ENCODE measurements at regions not wholly inside any gene's neighbourhood (a gene's known extent, or its start where the extent isn't known, plus 50 kb on each side); places are given as distances from the start of the nearest gene placed in this dataset.

GRCh38 chr4:14552119-14552518 is 450.2 kb upstream of the CPEB2 start:
- H3K27me3 ChIP-seq (ENCODE audit: insufficient read depth, insufficient read length): no peaks in the 10 kb centered on the region
- H3K36me3 ChIP-seq (ENCODE audit: insufficient read depth, insufficient read length, low read length): no peaks in the 10 kb centered on the region
- no peak overlapping the region for H3K4me3 ChIP-seq (ENCODE audit: insufficient read length, low read depth)
- no peaks in the 10 kb centered on the region for H3K4me1 ChIP-seq (ENCODE audit: insufficient read depth, insufficient read length)
- TF ChIP-seq YY1 (IDR thresholded peaks at IDR 0.05; ENCODE audit: insufficient read depth, insufficient read length) (no peak), SUZ12 (IDR thresholded peaks at IDR 0.05; ENCODE audit: extremely low read depth, insufficient read depth, insufficient read length) (no peak), ZNF274 (IDR thresholded peaks at IDR 0.05; ENCODE audit: low read depth, low read length) (no peak)
- no peak overlapping the region for H3K9ac ChIP-seq (ENCODE audit: insufficient read length, low read depth)
- DNase-seq (ENCODE audit: low read depth, low spot score): no peak
- H3K9me3 ChIP-seq (ENCODE audit: insufficient read depth, low read length): no peaks in the 10 kb centered on the region

- Histone ChIP-seq H3K27me3 (ENCODE audit: insufficient read depth, insufficient read length) (no peaks in the 10 kb centered on the region), H3K9me3 (ENCODE audit: insufficient read depth, low read length) (no peaks in the 10 kb centered on the region), H3K4me3 (ENCODE audit: insufficient read length, low read depth) (no peak overlapping the region), H3K36me3 (ENCODE audit: insufficient read depth, insufficient read length, low read length) (no peaks in the 10 kb centered on the region), H3K4me1 (ENCODE audit: insufficient read depth, insufficient read length) (no peaks in the 10 kb centered on the region), H3K9ac (ENCODE audit: insufficient read length, low read depth) (no peak overlapping the region)
- TF ChIP-seq ZNF274 (IDR thresholded peaks at IDR 0.05; ENCODE audit: low read depth, low read length): no peak
- DNase-seq (ENCODE audit: low read depth, low spot score): no peak
These were observed 442.6 kb upstream of the CPEB2 start for GRCh38 chr4:14559646-14560045.

DNA sequence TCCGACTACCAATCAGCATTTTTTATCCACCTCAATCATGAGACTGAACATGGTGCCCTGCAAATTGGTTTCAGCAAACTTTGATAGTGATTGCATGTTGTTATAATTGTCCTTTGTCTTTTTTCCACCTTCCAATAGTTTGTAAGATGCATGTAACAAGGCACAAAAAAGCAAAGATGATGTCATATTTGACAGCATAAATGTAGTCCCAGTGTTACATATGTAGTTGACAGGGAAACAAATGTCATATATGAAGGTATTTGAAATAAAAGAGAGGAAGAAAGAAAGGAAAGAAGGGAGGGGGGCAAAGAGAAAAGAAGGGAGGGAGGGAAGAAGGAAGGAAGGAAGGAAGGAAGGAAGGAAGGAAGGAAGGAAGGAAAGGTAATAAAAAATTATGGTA is 441.7 kb upstream of the CPEB2 start:
- TF ChIP-seq YY1 (IDR thresholded peaks at IDR 0.05; ENCODE audit: insufficient read depth, insufficient read length) (no peak), ZNF274 (IDR thresholded peaks at IDR 0.05; ENCODE audit: low read depth, low read length) (no peak), SUZ12 (IDR thresholded peaks at IDR 0.05; ENCODE audit: extremely low read depth, insufficient read depth, insufficient read length) (no peak)
- Histone ChIP-seq H3K36me3 (ENCODE audit: insufficient read depth, insufficient read length, low read length) (no peaks in the 10 kb centered on the region), H3K4me3 (ENCODE audit: insufficient read length, low read depth) (no peak overlapping the region), H3K27me3 (ENCODE audit: insufficient read depth, insufficient read length) (no peaks in the 10 kb centered on the region), H3K9ac (ENCODE audit: insufficient read length, low read depth) (no peak overlapping the region), H3K4me1 (ENCODE audit: insufficient read depth, insufficient read length) (no peaks in the 10 kb centered on the region), H3K9me3 (ENCODE audit: insufficient read depth, low read length) (no peaks in the 10 kb centered on the region)
- no peak for DNase-seq (ENCODE audit: low read depth, low spot score)

GRCh38 chr4:14562901-14563300 is 439.4 kb upstream of the CPEB2 start:
- no peaks in the 10 kb centered on the region for H3K27me3 ChIP-seq (ENCODE audit: insufficient read depth, insufficient read length)
- no peak overlapping the region for H3K9ac ChIP-seq (ENCODE audit: insufficient read length, low read depth)
- TF ChIP-seq YY1 (IDR thresholded peaks at IDR 0.05; ENCODE audit: insufficient read depth, insufficient read length) (no peak), SUZ12 (IDR thresholded peaks at IDR 0.05; ENCODE audit: extremely low read depth, insufficient read depth, insufficient read length) (no peak), ZNF274 (IDR thresholded peaks at IDR 0.05; ENCODE audit: low read depth, low read length) (no peak)
- no peaks in the 10 kb centered on the region for H3K9me3 ChIP-seq (ENCODE audit: insufficient read depth, low read length)
- no peaks in the 10 kb centered on the region for H3K4me1 ChIP-seq (ENCODE audit: insufficient read depth, insufficient read length)
- DNase-seq (ENCODE audit: low read depth, low spot score): no peak
- no peaks in the 10 kb centered on the region for H3K36me3 ChIP-seq (ENCODE audit: insufficient read depth, insufficient read length, low read length)
- H3K4me3 ChIP-seq (ENCODE audit: insufficient read length, low read depth): no peak overlapping the region

GRCh38 chr4:14564281-14564680 is 438.0 kb upstream of the CPEB2 start:
- Histone ChIP-seq H3K27me3 (ENCODE audit: insufficient read depth, insufficient read length) (no peaks in the 10 kb centered on the region), H3K4me1 (ENCODE audit: insufficient read depth, insufficient read length) (no peaks in the 10 kb centered on the region), H3K9me3 (ENCODE audit: insufficient read depth, low read length) (no peaks in the 10 kb centered on the region), H3K36me3 (ENCODE audit: insufficient read depth, insufficient read length, low read length) (no peaks in the 10 kb centered on the region), H3K4me3 (ENCODE audit: insufficient read length, low read depth) (no peak overlapping the region), H3K9ac (ENCODE audit: insufficient read length, low read depth) (no peak overlapping the region)
- TF ChIP-seq SUZ12 (IDR thresholded peaks at IDR 0.05; ENCODE audit: extremely low read depth, insufficient read depth, insufficient read length): no peak
- TF ChIP-seq ZNF274 (IDR thresholded peaks at IDR 0.05; ENCODE audit: low read depth, low read length): no peak
- TF ChIP-seq YY1 (IDR thresholded peaks at IDR 0.05; ENCODE audit: insufficient read depth, insufficient read length): no peak
- DNase-seq (ENCODE audit: low read depth, low spot score): no peak

DNA sequence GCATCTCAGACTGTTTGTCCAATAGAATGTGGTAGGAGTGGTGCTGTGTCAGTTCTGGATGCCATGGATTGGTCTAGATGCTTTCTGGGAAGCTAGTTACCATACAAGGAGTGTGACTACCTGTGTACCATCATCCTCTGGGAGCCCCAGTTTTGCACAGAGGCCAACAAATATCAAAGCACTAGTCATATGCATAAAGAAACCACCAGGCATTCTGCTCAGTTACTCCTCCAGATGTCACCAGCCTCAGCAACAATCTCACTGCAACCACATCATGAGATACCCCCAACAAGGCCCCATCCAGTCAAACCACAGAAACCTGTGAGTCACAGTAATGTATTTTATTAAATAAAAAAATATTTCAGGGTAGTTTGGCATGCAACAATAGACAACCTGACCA is 435.8 kb upstream of the CPEB2 start:
- Histone ChIP-seq H3K27me3 (ENCODE audit: insufficient read depth, insufficient read length) (no peaks in the 10 kb centered on the region), H3K9ac (ENCODE audit: insufficient read length, low read depth) (no peak overlapping the region), H3K9me3 (ENCODE audit: insufficient read depth, low read length) (no peaks in the 10 kb centered on the region), H3K4me3 (ENCODE audit: insufficient read length, low read depth) (no peak overlapping the region), H3K36me3 (ENCODE audit: insufficient read depth, insufficient read length, low read length) (no peaks in the 10 kb centered on the region), H3K4me1 (ENCODE audit: insufficient read depth, insufficient read length) (no peaks in the 10 kb centered on the region)
- DNase-seq (ENCODE audit: low read depth, low spot score): no peak
- TF ChIP-seq SUZ12 (IDR thresholded peaks at IDR 0.05; ENCODE audit: extremely low read depth, insufficient read depth, insufficient read length) (no peak), YY1 (IDR thresholded peaks at IDR 0.05; ENCODE audit: insufficient read depth, insufficient read length) (no peak), ZNF274 (IDR thresholded peaks at IDR 0.05; ENCODE audit: low read depth, low read length) (no peak)

DNA sequence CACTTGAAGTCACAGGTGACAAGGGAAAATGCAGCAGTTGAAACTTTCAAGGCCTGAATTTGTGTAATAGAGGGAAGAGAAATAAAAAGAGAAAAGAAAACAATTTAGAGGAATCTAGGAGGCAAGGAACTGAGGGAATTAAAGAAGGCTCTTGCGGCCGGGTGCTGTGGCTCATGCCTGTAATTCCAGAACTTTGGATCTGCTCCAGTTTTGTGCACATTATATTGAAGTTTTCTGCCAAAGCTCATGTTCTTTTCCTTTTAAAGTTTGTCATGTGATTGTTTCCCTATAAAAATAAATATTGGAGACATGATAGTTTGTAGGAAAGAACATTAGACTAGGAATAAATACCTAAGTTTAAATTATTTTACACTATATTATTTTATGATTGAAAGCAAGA is 433.9 kb upstream of the CPEB2 start:
- no peaks in the 10 kb centered on the region for H3K27me3 ChIP-seq (ENCODE audit: insufficient read depth, insufficient read length)
- no peak overlapping the region for H3K4me3 ChIP-seq (ENCODE audit: insufficient read length, low read depth)
- H3K9ac ChIP-seq (ENCODE audit: insufficient read length, low read depth): no peak overlapping the region
- H3K36me3 ChIP-seq (ENCODE audit: insufficient read depth, insufficient read length, low read length): no peaks in the 10 kb centered on the region
- no peak for DNase-seq (ENCODE audit: low read depth, low spot score)
- no peak for TF ChIP-seq ZNF274 (IDR thresholded peaks at IDR 0.05; ENCODE audit: low read depth, low read length)
- H3K9me3 ChIP-seq (ENCODE audit: insufficient read depth, low read length): no peaks in the 10 kb centered on the region
- H3K4me1 ChIP-seq (ENCODE audit: insufficient read depth, insufficient read length): no peaks in the 10 kb centered on the region

- no peaks in the 10 kb centered on the region for H3K27me3 ChIP-seq (ENCODE audit: insufficient read depth, insufficient read length)
- no peak overlapping the region for H3K4me3 ChIP-seq (ENCODE audit: insufficient read length, low read depth)
- H3K36me3 ChIP-seq (ENCODE audit: insufficient read depth, insufficient read length, low read length): no peaks in the 10 kb centered on the region
- H3K9me3 ChIP-seq (ENCODE audit: insufficient read depth, low read length): no peaks in the 10 kb centered on the region
- H3K4me1 ChIP-seq (ENCODE audit: insufficient read depth, insufficient read length): no peaks in the 10 kb centered on the region
- no peak overlapping the region for H3K9ac ChIP-seq (ENCODE audit: insufficient read length, low read depth)
- no peak for DNase-seq (ENCODE audit: low read depth, low spot score)
- TF ChIP-seq ZNF274 (IDR thresholded peaks at IDR 0.05; ENCODE audit: low read depth, low read length) (no peak), SUZ12 (IDR thresholded peaks at IDR 0.05; ENCODE audit: extremely low read depth, insufficient read depth, insufficient read length) (no peak), YY1 (IDR thresholded peaks at IDR 0.05; ENCODE audit: insufficient read depth, insufficient read length) (no peak)
These were observed 427.0 kb upstream of the CPEB2 start for GRCh38 chr4:14575289-14575688.

Measured in NT2/D1 (cell line).